Right lobe of liver (tissue), 6 donors: ENCODE measurements at regions not wholly inside any gene's neighbourhood (a gene's known extent, or its start where the extent isn't known, plus 50 kb on each side); places are given as distances from the start of the nearest gene placed in this dataset.

ENCODE experiments used
- ATAC-seq, 4 donors: fragments of 200-7000 bp; cut with Tn5 transposase; one replicate each; pipeline ENCODE4 v1.9.1; 2020; ENCODE audit warnings: mild to moderate bottlenecking in 4 of 4, moderate library complexity in 4 of 4
- DNase-seq, 3 donors: peaks; one replicate each; pipeline ENCODE4 v3.0.0-alpha.2; 2020
- H3K27ac ChIP-seq, 3 donors: fragments of 200-600 bp; one replicate each; pipeline ENCODE4 v1.8.0; 2022
- H3K27me3 ChIP-seq, 2 donors: fragments of 200-600 bp; one replicate each; pipeline ENCODE4 v1.8.0; 2022
- H3K36me3 ChIP-seq, 4 donors: fragments of 200-600 bp; sonication (generic) in 1 of 4; one replicate each; pipeline versions ENCODE4 v1.5.1 to v1.8.0; 2017 to 2022; ENCODE audit warnings: control low read depth in 1 of 4
- H3K4me1 ChIP-seq, 4 donors: fragments of 200-600 bp; sonication (generic) in 1 of 4; one replicate each; pipeline versions ENCODE4 v1.5.1 to v1.8.0; 2017 to 2022; ENCODE audit warnings: control low read depth in 1 of 4
- H3K4me3 ChIP-seq, 3 donors: fragments of 200-600 bp; one replicate each; pipeline ENCODE4 v1.8.0; 2022
- H3K9me3 ChIP-seq, 4 donors: fragments of 200-600 bp; sonication (generic) in 1 of 4; one replicate each; pipeline versions ENCODE4 v1.5.1 to v1.8.0; 2017 to 2022; ENCODE audit warnings: control low read depth in 1 of 4
- CTCF ChIP-seq, 4 donors: fragments of 200-600 bp in 3 of 4; fragments of 450-650 bp in 1 of 4; IDR thresholded peaks; one replicate each; pipeline versions ENCODE4 v1.5.1 to v1.8.0; 2016 to 2022; ENCODE audit warnings: antibody characterized with exemption in 4 of 4, mild to moderate bottlenecking in 2 of 4
- POLR2A ChIP-seq: fragments of 450-650 bp; IDR thresholded peaks from one replicate; pipeline ENCODE4 v1.6.1; 2017; ENCODE audit warnings: antibody characterized with exemption, mild to moderate bottlenecking
- WGBS: methylation state at CpG from one replicate; pipeline ENCODE4 v1.1.6; 2018; ENCODE audit warnings: low coverage, low lambda C conversion rate; ENCODE audit not compliant: insufficient coverage; ENCODE audit errors: missing lambda C conversion rate; 5-methylcytosine and 5-hydroxymethylcytosine counted together
- intact Hi-C, 2 donors: fragments of 100-400 bp; cut with DNase I; formaldehyde crosslinking; loops; one replicate each; pipeline versions ENCODE4 v1.11.2 to v1.14.1; 2022
- donor health status: DM: no; HTN: yes; CAD: no.
- donor health status: DM: no; HTN: no; CAD: no.
- donor health status: DM: no; HTN: no; CAD: no.
- donor health status: DM: no; HTN: yes; CAD: no.
- donor health status: DM: no; HTN: yes; CAD: no.

GRCh38 chr17:77580531-77581270 is 377.8 kb upstream of the TNRC6C start:
- Histone ChIP-seq H3K36me3 (no peaks in the 10 kb centered on the region), H3K27ac (no peak overlapping the region), H3K4me1 (no peaks in the 10 kb centered on the region), H3K4me3 (no peak overlapping the region), H3K27me3 (no peaks in the 10 kb centered on the region), H3K9me3 (no peaks in the 10 kb centered on the region)
- no peak for DNase-seq
- no peak for ATAC-seq
- intact Hi-C loops = no loop called here
- WGBS = 51% methylated on average over 6 of the region's 8 CpGs
- TF ChIP-seq CTCF (IDR thresholded peaks at IDR 0.05) (no peak), POLR2A (no peak)

GRCh38 chr17:77581480-77581879 is 377.0 kb upstream of the TNRC6C start:
- WGBS = 67% methylated on average over 1 of the region's 2 CpGs
- TF ChIP-seq POLR2A (no peak), CTCF (IDR thresholded peaks at IDR 0.05) (no peak)
- H3K36me3 ChIP-seq = no peaks in the 10 kb centered on the region
- no peak overlapping the region for H3K27ac ChIP-seq
- intact Hi-C loops = no loop called here
- DNase-seq (no peak), ATAC-seq (no peak)
- no peaks in the 10 kb centered on the region for H3K4me1 ChIP-seq
- H3K4me3 ChIP-seq = no peak overlapping the region
- H3K9me3 ChIP-seq = no peaks in the 10 kb centered on the region
- no peaks in the 10 kb centered on the region for H3K27me3 ChIP-seq

- no peaks in the 10 kb centered on the region for H3K27me3 ChIP-seq
- no peak overlapping the region for H3K27ac ChIP-seq
- no peaks in the 10 kb centered on the region for H3K4me1 ChIP-seq
- intact Hi-C loops = no loop called here
- no peaks in the 10 kb centered on the region for H3K9me3 ChIP-seq
- TF ChIP-seq POLR2A (no peak), CTCF (IDR thresholded peaks at IDR 0.05) (no peak)
- H3K4me3 ChIP-seq = no peak overlapping the region
- no peak for ATAC-seq
- no peak for DNase-seq
- H3K36me3 ChIP-seq = no peaks in the 10 kb centered on the region
- WGBS = 54% methylated on average over 9 of the region's 9 CpGs
Observed at GRCh38 chr17:77585142-77585860, 373.2 kb upstream of the TNRC6C start.

- no peak for ATAC-seq
- intact Hi-C loops = no loop called here
Observed at GRCh38 chr17:77590951-77591735, 367.4 kb upstream of the TNRC6C start.

More at GRCh38 chr17:77590951-77591735, 367.4 kb upstream of the TNRC6C start:
- Histone ChIP-seq H3K27ac (no peak overlapping the region), H3K4me3 (no peak overlapping the region), H3K4me1 (no peaks in the 10 kb centered on the region), H3K36me3 (no peaks in the 10 kb centered on the region), H3K9me3 (no peaks in the 10 kb centered on the region), H3K27me3 (no peaks in the 10 kb centered on the region)
- TF ChIP-seq POLR2A = no peak
- TF ChIP-seq CTCF (IDR thresholded peaks at IDR 0.05) = no peak
- WGBS = 65% methylated on average over 9 of the region's 16 CpGs
- no peak for DNase-seq
